ENCODE measurements at regions not wholly inside any gene's neighbourhood (a gene's known extent, or its start where the extent isn't known, plus 50 kb on each side); places are given as distances from the start of the nearest gene placed in this dataset.

DNA sequence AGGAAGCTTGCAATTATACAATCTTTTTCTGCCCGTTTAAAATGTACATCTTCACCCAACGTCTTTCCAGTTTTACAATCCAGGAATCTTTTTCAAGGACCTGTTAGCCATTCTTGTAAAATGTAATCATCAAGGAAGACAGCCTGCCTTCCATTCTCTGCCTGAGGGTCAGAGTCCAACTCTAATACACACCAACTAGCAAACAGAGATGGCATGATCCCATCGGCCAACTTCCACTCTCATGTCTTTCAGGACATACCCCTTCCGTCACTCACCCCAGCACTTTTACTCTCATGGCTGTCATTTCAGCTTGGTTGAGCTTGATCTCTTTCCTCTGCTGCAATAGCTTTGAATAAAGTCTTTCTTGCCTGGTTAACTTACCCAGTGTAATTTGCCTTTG, 172.5 kb upstream of the NETO1 start:
- TF ChIP-seq, protein P1, sequence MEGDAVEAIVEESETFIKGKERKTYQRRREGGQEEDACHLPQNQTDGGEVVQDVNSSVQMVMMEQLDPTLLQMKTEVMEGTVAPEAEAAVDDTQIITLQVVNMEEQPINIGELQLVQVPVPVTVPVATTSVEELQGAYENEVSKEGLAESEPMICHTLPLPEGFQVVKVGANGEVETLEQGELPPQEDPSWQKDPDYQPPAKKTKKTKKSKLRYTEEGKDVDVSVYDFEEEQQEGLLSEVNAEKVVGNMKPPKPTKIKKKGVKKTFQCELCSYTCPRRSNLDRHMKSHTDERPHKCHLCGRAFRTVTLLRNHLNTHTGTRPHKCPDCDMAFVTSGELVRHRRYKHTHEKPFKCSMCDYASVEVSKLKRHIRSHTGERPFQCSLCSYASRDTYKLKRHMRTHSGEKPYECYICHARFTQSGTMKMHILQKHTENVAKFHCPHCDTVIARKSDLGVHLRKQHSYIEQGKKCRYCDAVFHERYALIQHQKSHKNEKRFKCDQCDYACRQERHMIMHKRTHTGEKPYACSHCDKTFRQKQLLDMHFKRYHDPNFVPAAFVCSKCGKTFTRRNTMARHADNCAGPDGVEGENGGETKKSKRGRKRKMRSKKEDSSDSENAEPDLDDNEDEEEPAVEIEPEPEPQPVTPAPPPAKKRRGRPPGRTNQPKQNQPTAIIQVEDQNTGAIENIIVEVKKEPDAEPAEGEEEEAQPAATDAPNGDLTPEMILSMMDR (conservative IDR thresholded peaks at IDR 0.05; ENCODE audit: low read depth, low read length), result no peak
- TF ChIP-seq EZH2 (IDR thresholded peaks at IDR 0.05; ENCODE audit: borderline replicate concordance, low read depth, low read length, poor library complexity, severe bottlenecking), result no peak

All from A673 (cell line).